Body of pancreas (tissue), 4 donors: ENCODE measurements at regions not wholly inside any gene's neighbourhood (a gene's known extent, or its start where the extent isn't known, plus 50 kb on each side); places are given as distances from the start of the nearest gene placed in this dataset.

Source experiments
- CTCF ChIP-seq, 7 experiments: fragments of 450-650 bp in 4 of 7; fragments of 200-600 bp in 3 of 7; sonication (generic) in 3 of 7; IDR thresholded peaks; one replicate each; pipeline ENCODE4 v1.5.1; 2016 to 2019; ENCODE audit warnings: antibody characterized with exemption in 7 of 7
- POLR2A ChIP-seq, 3 donors: fragments of 450-650 bp; IDR thresholded peaks; one replicate each; pipeline ENCODE4 v1.6.1; 2016; ENCODE audit warnings: antibody characterized with exemption in 3 of 3, mild to moderate bottlenecking in 2 of 3

DNA sequence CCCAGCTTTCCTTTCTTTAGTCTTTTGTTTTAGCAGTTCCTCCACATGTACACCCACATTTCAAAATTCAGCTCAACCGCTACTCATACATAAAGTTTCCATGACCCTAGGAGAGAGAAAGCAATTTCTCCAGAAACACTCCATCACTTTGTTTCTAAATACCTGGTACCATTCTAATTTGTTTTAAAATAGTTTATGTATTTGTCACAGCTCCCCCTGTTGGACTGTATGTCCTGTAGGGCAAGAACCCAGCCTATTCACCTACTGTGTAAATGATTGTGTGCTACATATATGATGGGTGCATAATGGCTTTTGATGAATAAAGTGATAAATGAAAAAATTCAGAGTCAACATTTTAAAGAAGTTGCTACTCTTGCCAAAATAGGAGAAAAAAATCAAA is 139.1 kb downstream of the COX7C start:
- TF ChIP-seq CTCF (IDR thresholded peaks at IDR 0.05) (no peak), POLR2A (IDR thresholded peaks at IDR 0.05) (no peak)
